ENCODE measurements at regions not wholly inside any gene's neighbourhood (a gene's known extent, or its start where the extent isn't known, plus 50 kb on each side); places are given as distances from the start of the nearest gene placed in this dataset.
"Not testable (repeated sequence)": the region's sequence is repeated elsewhere in the genome, so short reads cannot be mapped to it uniquely, and the experiment has no call there.

DNA sequence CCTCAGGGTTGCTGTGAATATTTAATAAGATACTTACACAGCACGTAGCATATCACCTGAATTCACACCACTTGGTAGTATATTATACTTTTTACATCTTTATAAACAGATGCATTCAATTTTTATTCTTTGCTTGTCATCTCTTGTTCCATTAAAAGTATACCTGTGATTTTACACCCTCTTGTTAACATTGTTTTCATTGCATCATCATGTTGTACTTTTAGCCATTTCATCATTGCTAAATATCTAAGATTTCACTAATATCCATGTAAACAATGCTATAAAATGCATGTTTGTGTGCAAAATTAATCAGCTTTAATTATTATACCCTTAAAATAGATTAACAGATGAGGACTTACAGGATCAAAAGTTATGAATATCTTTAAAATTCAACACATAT lies 155.3 kb downstream of the MEX3B start:
- POLR2A ChIA-PET, result no interaction called here
- intact Hi-C loops (cut with micrococcal nuclease), result no loop called here
- Mint-ChIP-seq H3K4me1 (ENCODE audit: low read depth) (no peaks in the 10 kb centered on the region), H3K4me3 (no peak overlapping the region), H3K9me3 (no peaks in the 10 kb centered on the region), H3K27me3 (peaks cover 6% of the 10 kb centered on the region), H3K36me3 (no peaks in the 10 kb centered on the region), H3K27ac (no peak overlapping the region)
- CTCF ChIA-PET, result no interaction called here
- no peak for DNase-seq

DNA sequence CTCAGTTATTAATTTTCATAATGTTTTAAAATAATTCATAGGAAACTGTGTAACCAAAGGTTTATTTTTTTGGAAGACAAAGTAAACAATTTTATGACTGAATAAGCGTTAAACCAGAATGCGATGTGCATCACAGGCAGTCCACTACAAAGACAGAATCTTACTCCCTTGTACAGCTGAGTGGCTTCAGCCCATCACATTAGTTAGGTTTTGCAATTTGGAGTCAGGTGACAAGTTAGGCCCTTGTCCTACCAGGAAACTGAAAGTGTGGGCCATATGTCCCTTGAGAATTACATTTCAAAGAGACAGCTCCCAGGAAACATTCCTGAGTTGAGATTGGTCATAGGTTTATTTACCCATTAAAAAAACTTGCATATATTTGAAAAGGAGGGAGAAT lies 156.3 kb downstream of the MEX3B start:
- DNase-seq, result no peak
- no peaks in the 10 kb centered on the region for H3K36me3 Mint-ChIP-seq
- H3K27ac Mint-ChIP-seq, result no peak overlapping the region
- H3K4me3 Mint-ChIP-seq, result no peak overlapping the region
- H3K4me1 Mint-ChIP-seq (ENCODE audit: low read depth), result no peaks in the 10 kb centered on the region
- intact Hi-C loops (cut with micrococcal nuclease), result no loop called here
- ChIA-PET POLR2A (no interaction called here), CTCF (no interaction called here)
- H3K9me3 Mint-ChIP-seq, result no peaks in the 10 kb centered on the region
- H3K27me3 Mint-ChIP-seq, result peaks cover 6% of the 10 kb centered on the region

DNA sequence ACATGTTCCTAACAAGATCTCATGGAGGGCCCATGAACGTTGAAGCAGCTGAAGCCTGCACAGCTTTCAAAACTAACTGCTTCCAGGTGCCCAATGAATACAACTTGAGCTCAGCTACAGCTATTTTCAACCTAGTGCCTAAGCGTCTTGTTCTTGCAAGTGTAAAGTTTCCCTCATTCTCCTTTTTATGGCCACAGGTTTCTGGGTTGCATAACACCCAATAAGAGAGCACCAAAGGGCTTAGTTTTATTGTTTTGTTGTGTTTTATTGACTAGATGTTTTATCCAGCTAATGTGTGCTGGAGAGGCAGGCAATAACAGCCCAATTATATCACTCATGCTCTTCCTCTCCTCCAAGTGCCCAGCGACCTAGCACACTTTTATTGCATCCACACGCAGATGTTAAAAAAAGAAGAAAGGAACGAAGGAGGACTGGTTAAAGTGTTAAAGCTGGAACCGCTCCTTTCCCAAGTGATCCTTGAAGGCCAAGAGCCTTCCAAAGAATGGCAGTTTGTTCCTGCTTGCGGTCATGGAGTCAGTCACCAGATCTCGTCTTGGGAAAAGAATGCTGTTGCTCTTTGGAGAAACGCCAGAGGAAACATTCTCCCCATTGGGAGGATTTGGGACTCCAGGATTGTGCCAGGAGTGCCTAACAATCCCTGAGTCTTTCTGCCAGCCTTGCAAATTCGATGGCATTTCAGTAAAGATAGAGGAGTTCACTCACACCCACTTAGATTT lies 156.9 kb downstream of the MEX3B start:
- H3K36me3 Mint-ChIP-seq, result no peaks in the 10 kb centered on the region
- ChIA-PET CTCF (no interaction called here), POLR2A (no interaction called here)
- no peak for DNase-seq
- no peaks in the 10 kb centered on the region for H3K9me3 Mint-ChIP-seq
- H3K27me3 Mint-ChIP-seq, result peaks cover 6% of the 10 kb centered on the region
- intact Hi-C loops (cut with micrococcal nuclease), result no loop called here
- H3K4me3 Mint-ChIP-seq, result no peak overlapping the region
- no peaks in the 10 kb centered on the region for H3K4me1 Mint-ChIP-seq (ENCODE audit: low read depth)
- H3K27ac Mint-ChIP-seq, result no peak overlapping the region

DNA sequence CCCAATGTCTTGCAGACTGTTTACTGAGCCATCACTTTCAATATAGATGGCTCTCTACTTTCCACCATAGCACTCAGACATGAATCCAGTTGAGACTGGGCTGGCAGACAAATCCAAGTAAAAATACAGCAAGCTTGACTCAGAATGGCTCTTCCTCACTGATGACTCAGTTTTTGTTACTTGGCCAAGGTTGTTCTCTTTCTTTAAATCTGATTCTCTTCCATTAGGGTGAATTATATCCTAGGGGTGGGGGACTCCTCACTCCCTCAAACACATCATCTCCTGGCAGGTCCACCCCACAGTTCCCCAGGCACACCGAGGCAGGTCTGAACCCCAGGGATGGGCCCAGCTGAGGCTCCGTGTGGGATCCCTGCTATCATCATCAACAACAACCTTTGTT lies 157.9 kb downstream of the MEX3B start:
- CTCF ChIA-PET, result no interaction called here
- no peak overlapping the region for H3K4me3 Mint-ChIP-seq
- POLR2A ChIA-PET, result no interaction called here
- H3K36me3 Mint-ChIP-seq, result no peaks in the 10 kb centered on the region
- no peaks in the 10 kb centered on the region for H3K9me3 Mint-ChIP-seq
- peaks cover 6% of the 10 kb centered on the region for H3K27me3 Mint-ChIP-seq
- DNase-seq, result no peak
- no peak overlapping the region for H3K27ac Mint-ChIP-seq
- intact Hi-C loops (cut with micrococcal nuclease), result no loop called here
- H3K4me1 Mint-ChIP-seq (ENCODE audit: low read depth), result no peaks in the 10 kb centered on the region

DNA sequence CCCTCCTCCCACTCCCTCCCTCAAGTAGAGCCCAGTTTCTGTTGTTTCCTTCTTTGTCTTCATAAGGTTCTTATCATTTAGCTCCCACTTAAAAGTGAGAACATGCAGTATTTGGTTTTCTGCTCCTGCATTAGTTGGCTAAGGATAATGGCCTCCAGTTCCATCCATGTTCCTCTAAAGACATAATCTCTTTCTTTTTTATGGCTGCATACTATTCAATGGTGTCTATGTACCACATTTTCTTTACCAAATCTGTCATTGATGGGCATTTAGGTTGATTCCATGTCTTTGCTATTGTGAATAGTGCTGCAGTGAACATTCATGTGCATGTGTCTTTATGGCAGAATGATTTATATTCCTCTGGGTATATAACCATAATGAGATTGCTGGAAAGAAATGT lies 158.6 kb downstream of the MEX3B start:
- CTCF ChIA-PET; intact Hi-C loops (cut with micrococcal nuclease); H3K36me3 Mint-ChIP-seq; H3K9me3 Mint-ChIP-seq; DNase-seq; H3K4me3 Mint-ChIP-seq; H3K27me3 Mint-ChIP-seq; H3K4me1 Mint-ChIP-seq (ENCODE audit: low read depth); H3K27ac Mint-ChIP-seq; POLR2A ChIA-PET: not testable (repeated sequence)

DNA sequence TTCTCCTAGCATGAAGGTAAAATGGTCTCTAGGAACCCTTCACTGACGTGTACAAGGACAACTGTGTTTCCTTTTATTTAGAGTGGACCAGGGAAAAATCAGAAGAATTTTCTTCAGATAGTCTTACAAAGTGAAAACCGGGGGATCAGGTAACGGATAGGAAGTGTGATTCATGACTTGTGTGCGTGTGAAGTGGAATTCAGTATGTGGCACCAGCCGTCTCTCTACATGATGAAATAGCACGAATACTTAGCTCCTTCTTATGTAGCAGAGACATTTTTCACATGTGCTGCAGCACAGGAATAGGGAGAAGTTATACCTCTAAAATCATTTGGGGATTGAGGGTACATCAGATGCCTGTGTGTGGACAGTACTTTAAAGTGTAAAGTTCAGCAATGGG lies 159.2 kb downstream of the MEX3B start:
- no peak overlapping the region for H3K4me3 Mint-ChIP-seq
- no peaks in the 10 kb centered on the region for H3K9me3 Mint-ChIP-seq
- no peak for DNase-seq
- CTCF ChIA-PET, result no interaction called here
- intact Hi-C loops (cut with micrococcal nuclease), result no loop called here
- H3K4me1 Mint-ChIP-seq (ENCODE audit: low read depth), result no peaks in the 10 kb centered on the region
- no peaks in the 10 kb centered on the region for H3K36me3 Mint-ChIP-seq
- H3K27ac Mint-ChIP-seq, result no peak overlapping the region
- H3K27me3 Mint-ChIP-seq, result peaks cover 9% of the 10 kb centered on the region
- POLR2A ChIA-PET, result no interaction called here

DNA sequence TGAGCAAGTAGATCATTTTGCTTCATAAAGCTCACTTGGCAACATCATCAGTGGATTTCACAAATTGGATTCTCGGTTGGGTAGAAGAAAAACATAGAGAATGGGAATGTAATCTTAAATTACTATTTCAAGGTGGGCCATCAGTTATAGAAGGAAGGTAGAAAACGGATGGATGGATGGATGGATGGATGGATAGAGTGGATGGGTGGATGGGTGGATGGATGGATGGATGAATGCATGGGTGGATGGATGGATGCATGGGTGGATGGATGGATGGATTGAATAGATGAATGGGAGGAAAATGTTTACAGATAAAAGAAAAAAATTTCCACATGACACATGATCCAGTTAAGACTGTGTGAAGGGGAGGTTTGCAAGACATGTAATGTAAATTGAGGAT lies 159.7 kb downstream of the MEX3B start:
- H3K27me3 Mint-ChIP-seq, result peaks cover 9% of the 10 kb centered on the region
- H3K36me3 Mint-ChIP-seq, result no peaks in the 10 kb centered on the region
- no peak for DNase-seq
- no peaks in the 10 kb centered on the region for H3K4me1 Mint-ChIP-seq (ENCODE audit: low read depth)
- intact Hi-C loops (cut with micrococcal nuclease), result no loop called here
- no peaks in the 10 kb centered on the region for H3K9me3 Mint-ChIP-seq
- POLR2A ChIA-PET, result no interaction called here
- no peak overlapping the region for H3K27ac Mint-ChIP-seq
- H3K4me3 Mint-ChIP-seq, result no peak overlapping the region
- CTCF ChIA-PET, result no interaction called here

DNA sequence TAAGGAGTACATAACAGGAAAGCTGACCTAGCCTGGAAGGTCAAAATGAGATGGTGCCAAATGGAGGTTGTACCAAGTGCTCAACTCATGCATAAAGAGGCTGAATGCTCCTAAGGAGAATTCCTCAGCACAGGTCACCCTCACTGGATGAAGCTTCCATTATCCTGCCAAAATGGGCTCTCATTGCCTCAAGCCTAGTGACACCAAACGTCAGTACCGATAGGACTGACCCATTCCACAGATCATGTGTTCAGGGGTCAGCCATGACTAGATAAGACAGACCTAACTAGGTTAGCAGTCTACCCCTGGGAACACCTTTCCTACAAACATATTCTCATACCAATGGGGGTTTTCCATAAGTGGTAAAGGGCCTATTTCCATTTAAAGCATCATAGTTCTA lies 160.7 kb downstream of the MEX3B start:
- H3K27me3 Mint-ChIP-seq, result peaks cover 9% of the 10 kb centered on the region
- DNase-seq, result no peak
- no peak overlapping the region for H3K27ac Mint-ChIP-seq
- no peak overlapping the region for H3K4me3 Mint-ChIP-seq
- intact Hi-C loops (cut with micrococcal nuclease), result no loop called here
- ChIA-PET POLR2A (no interaction called here), CTCF (no interaction called here)
- H3K36me3 Mint-ChIP-seq, result no peaks in the 10 kb centered on the region
- no peaks in the 10 kb centered on the region for H3K9me3 Mint-ChIP-seq
- no peaks in the 10 kb centered on the region for H3K4me1 Mint-ChIP-seq (ENCODE audit: low read depth)

DNA sequence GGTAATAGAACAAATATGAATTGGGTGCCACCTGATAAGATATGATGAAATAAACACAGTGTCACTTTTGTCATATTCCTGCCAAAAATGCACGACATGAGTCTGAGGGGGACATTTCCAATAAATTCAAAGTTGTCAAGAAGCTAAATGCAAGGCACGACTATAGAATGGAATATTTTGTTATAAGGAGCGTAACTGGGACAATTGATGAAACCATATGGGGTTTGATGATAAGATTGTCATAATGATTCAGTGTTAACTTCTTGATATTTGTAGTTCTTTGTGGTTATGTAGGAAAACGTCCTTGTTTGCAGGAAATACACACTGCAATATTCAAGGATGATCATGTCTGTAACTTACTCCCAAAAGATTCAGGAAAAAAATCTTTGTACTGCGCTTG lies 163.3 kb downstream of the MEX3B start:
- H3K4me3 Mint-ChIP-seq, result no peak overlapping the region
- ChIA-PET CTCF (no interaction called here), POLR2A (no interaction called here)
- H3K27ac Mint-ChIP-seq, result no peak overlapping the region
- H3K27me3 Mint-ChIP-seq, result peaks cover 6% of the 10 kb centered on the region
- H3K9me3 Mint-ChIP-seq, result no peaks in the 10 kb centered on the region
- intact Hi-C loops (cut with micrococcal nuclease), result no loop called here
- H3K36me3 Mint-ChIP-seq, result no peaks in the 10 kb centered on the region
- H3K4me1 Mint-ChIP-seq (ENCODE audit: low read depth), result no peaks in the 10 kb centered on the region
- DNase-seq, result no peak

DNA sequence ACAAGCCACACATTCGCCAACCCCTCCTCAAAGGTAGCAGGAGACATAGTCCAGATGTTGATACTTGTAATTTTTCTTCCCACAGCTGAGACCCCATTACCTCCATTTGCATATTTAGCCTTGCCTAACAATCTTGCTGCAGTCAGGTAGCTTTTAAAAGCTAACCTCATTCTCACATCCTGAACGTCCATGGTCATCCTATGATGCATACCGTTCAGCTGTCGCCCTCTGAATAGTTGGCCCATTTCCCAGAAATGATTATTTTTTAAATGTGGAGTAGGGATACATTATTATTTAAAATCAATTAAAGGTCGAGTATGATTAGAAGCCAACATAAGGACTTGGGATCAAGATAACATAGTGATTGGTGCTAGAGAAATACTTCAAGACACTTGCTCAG lies 165.0 kb downstream of the MEX3B start:
- CTCF ChIA-PET, result no interaction called here
- Mint-ChIP-seq H3K27me3 (peaks cover 3% of the 10 kb centered on the region), H3K9me3 (peaks cover 3% of the 10 kb centered on the region), H3K36me3 (no peaks in the 10 kb centered on the region), H3K4me3 (no peak overlapping the region), H3K4me1 (ENCODE audit: low read depth) (no peaks in the 10 kb centered on the region), H3K27ac (no peak overlapping the region)
- DNase-seq, result no peak
- intact Hi-C loops (cut with micrococcal nuclease), result no loop called here
- POLR2A ChIA-PET, result no interaction called here

DNA sequence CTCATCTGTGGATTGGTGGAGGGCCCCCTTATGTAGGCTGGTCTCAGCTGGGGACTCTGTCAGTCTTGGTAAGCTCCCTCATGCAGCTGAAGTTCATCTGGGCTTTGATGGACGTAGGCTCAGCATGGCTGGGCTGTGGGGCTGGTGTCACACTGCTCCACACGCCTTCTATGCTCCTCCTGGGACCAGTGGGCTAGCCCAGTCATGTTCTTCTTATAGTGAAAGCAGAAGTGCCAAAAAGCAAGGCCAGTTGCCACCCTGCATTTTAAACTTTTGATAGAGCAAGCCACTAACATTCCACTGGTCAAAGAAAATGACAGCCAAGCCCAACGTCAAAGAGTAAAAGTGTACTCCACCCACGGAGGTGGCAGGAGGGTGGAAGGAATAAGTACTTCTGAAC lies 165.5 kb downstream of the MEX3B start:
- no peak for DNase-seq
- ChIA-PET CTCF (no interaction called here), POLR2A (no interaction called here)
- Mint-ChIP-seq H3K4me1 (ENCODE audit: low read depth) (no peaks in the 10 kb centered on the region), H3K9me3 (peaks cover 3% of the 10 kb centered on the region), H3K4me3 (no peak overlapping the region), H3K36me3 (no peaks in the 10 kb centered on the region), H3K27me3 (peaks cover 3% of the 10 kb centered on the region), H3K27ac (no peak overlapping the region)
- intact Hi-C loops (cut with micrococcal nuclease), result no loop called here

DNA sequence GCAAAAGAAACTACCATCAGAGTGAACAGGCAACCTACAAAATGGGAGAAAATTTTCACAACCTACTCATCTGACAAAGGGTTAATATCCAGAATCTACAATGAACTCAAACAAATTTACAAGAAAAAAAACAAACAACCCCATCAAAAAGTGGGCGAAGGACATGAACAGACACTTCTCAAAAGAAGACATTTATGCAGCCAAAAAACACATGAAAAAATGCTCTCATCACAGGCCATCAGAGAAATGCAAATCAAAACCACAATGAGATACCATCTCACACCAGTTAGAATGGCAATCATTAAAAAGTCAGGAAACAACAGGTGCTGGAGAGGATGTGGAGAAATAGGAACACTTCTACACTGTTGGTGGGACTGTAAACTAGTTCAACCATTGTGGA lies 170.1 kb downstream of the MEX3B start:
- POLR2A ChIA-PET; H3K36me3 Mint-ChIP-seq; intact Hi-C loops (cut with micrococcal nuclease); H3K4me1 Mint-ChIP-seq (ENCODE audit: low read depth); DNase-seq; H3K9me3 Mint-ChIP-seq; H3K27ac Mint-ChIP-seq; H3K4me3 Mint-ChIP-seq; H3K27me3 Mint-ChIP-seq; CTCF ChIA-PET: not testable (repeated sequence)

DNA sequence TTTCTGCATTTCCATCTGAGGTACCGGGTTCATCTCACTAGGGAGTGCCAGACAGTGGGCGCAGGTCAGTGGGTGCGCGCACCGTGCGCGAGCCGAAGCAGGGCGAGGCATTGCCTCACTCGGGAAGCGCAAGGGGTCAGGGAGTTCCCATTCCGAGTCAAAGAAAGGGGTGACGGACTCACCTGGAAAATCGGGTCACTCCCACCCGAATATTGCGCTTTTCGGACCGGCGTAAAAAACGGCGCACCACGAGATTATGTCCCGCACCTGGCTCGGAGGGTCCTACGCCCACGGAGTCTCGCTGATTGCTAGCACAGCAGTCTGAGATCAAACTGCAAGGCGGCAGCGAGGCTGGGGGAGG lies 175.1 kb downstream of the MEX3B start:
- DNase-seq; H3K4me3 Mint-ChIP-seq; H3K4me1 Mint-ChIP-seq (ENCODE audit: low read depth); POLR2A ChIA-PET; H3K9me3 Mint-ChIP-seq; H3K36me3 Mint-ChIP-seq; H3K27me3 Mint-ChIP-seq; intact Hi-C loops (cut with micrococcal nuclease); CTCF ChIA-PET; H3K27ac Mint-ChIP-seq: not testable (repeated sequence)
